ENCODE measurements at regions not wholly inside any gene's neighbourhood (a gene's known extent, or its start where the extent isn't known, plus 50 kb on each side); places are given as distances from the start of the nearest gene placed in this dataset.

GRCh38 chr2:216286616-216287231 lies 85.6 kb downstream of the MARCHF4 start:
- peak; percentile 31 for DNase-seq

DNA sequence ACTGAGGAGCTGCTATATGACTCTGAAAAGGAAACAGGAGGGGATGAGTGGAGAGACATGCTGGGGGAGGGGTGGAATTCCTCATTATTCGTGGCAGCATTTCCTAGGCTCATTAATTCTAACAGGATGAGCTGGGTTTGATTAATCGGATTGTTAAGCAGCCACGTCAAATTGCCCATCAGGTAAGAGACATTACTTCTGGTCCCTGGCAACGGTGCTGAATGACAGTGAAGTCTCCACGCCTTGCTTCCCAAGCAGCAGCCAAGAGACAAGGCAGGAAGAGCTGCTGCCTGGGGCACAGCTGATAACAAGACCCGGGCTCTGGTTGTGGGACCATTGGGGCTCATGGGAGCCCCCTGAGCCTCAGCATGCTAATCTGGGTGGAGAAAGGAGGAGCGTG lies 86.6 kb downstream of the MARCHF4 start:
- no peak for DNase-seq

DNA sequence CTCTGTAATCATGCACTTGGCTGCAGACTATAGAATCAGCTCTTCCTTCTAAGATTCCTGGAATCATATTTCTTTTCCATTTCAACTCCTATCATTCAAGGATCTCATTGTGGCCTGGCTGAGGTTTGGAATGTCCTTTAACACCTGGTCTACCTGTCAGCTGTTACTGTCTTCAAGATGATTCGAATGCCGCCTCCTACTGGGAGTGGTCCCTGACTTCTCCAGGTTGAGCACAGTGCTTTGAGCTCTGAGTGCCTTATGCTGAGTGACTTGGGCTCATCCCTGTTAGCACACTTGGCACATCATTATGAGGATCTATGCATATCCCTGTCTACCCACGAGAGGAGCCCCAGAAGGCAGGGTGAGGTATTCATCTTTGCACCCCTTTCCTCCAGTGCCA lies 87.6 kb downstream of the MARCHF4 start:
- no peak for DNase-seq

DNA sequence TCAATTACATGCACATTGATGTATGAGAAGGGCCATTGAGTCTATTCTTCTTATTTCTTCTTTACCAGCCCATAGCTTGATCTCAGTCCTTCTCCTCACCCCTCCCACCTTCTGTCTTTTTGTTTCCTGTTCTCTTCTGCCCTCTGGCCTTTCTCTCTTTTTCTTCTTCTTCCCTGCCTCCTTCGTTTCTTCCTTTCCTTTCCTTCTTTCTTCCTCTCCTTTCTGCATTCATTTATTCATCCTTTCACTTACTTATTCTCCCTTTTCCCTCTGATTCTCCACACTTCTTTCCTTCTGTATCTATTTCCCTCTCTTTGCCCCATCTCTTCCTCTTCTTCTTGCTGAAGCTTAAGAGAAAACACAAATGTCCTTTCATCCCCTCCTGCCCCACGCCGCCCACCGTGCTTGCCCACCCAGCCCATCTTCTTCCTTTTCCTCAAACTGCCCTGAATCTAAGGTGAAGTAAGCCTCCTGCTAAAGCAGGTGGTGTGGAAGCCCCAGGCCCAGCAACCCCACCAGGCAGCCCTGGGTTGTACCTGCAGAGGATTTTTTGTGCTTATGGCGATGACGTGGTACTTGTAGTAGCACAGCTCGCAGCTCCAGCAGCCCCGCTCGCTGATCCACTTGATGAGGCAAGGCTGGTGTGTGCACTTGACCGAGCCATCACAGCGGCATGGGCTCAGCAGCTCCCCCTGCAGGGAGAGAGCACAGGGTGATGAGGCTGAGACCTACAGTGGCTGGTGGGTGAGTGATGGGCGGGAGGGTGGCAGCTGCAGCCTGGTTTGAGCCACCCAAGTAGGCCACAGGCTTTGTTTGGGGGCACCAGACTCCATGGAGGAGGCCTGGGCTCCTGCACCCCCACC lies 89.0 kb downstream of the MARCHF4 start:
- no peak for DNase-seq

GRCh38 chr2:216281876-216282275 lies 90.4 kb downstream of the MARCHF4 start:
- no peak for DNase-seq

DNA sequence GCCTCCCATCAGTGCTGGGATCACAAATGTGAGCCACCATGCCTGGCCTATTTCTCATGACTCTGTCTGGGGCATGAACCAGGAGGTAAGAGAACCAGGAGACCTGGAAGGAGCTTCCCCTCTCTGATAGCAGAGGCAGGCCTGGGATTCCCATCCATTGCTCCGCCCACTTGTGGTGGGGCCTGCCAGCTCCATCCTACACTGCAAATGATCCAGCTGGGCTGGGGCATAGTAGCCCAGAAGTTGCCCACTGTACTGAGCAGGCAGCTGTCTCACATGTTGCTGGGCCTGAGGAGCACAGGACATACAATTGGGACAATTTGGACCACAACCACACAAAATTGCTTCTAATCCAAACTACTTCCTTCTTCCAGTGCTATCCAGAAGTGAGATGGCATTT lies 91.0 kb downstream of the MARCHF4 start:
- no peak for DNase-seq

DNA sequence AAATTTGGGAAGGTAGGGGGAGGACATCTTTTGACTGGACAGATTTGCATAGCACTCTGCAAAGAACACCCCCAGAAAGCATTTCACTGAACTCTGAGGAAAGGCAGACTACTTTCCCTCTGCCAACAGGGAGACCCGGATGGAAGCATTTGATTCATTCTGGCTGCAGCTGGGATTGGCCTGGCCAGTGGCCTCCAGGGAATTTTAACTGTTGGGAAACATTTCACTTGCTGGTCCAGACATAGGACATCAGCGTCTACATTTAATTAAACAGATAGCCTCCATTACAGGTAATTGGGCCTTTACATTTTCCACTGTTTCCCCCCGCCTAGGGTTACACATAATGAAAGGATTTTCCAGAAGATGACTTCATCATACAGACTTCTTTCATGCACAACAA lies 92.8 kb downstream of the MARCHF4 start:
- DNase-seq, result no peak

GRCh38 chr2:216279031-216279430 lies 93.3 kb downstream of the MARCHF4 start:
- DNase-seq, result no peak

GRCh38 chr2:216275890-216276289 lies 96.4 kb downstream of the MARCHF4 start:
- DNase-seq, result no peak

DNA sequence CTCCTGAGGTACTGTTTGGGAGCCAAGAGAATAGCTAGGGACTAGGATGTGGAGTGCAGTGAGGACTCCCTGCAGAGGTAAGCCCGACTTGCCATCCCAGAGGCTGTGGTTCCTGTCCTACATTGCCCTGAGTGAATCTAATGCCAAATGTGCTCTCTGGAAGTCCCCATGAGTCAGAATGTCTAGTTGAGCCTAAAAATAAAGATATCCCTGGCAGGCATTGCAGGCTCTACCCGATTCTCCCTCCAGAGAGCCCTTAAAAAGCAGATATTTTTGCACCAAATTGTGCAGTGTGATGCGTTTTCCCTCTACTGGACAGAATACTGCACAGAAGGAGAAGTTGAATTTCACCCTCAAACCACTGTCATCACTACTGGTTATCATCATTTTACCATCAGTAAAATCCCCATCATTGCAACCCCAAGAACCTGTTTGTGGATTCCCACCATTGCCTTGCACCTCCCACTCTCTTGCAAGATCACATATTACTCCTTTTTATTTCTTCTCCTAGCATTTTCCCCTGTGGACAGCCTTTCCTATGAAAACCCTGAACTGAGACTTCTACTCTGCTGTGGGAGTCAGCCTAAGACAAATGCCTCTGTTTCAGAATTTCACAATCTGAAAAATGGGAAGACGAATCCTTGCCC lies 98.0 kb downstream of the MARCHF4 start:
- DNase-seq, result no peak

- no peak for DNase-seq
Observed at GRCh38 chr2:216261042-216261537, 111.2 kb downstream of the MARCHF4 start.

DNA sequence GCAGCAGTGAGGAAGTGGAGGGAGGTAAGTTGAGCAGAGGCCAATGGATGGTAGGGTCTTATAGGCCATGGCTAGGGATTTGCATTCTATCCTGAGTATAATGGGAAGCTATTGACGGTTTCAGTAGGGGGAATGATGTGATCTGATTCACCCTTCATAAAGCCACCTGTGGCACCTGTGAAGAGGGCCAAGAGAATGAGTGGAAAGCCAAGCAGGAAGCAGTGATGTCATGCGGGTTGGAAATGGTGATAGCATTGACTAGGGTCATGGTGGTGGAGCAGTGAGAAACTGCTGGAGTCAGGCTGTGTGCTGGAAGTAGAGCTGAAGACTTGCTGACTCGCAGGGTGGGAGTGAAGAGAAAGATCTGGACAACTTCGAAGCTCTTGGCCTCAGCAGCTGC lies 111.7 kb downstream of the MARCHF4 start:
- no peak for DNase-seq

- DNase-seq, result no peak
Observed at GRCh38 chr2:216259081-216259480, 113.2 kb downstream of the MARCHF4 start.

GRCh38 chr2:216257089-216257488 lies 115.2 kb downstream of the MARCHF4 start:
- no peak for DNase-seq

Data from HCEC 1CT (cell line).